OCI-LY7 (cell line): ENCODE measurements at regions not wholly inside any gene's neighbourhood (a gene's known extent, or its start where the extent isn't known, plus 50 kb on each side); places are given as distances from the start of the nearest gene placed in this dataset.

Experiments used
- BruUV-seq: library from RNA; stranded (reverse); fragments of 400-500 nt; replicated peaks from 2 replicates; lab custom pipeline; 2021; lab: Mats Ljungman, UMichigan
- CTCF ChIA-PET: fragments of 300-600 bp; sonication (Branson Sonifier 250); formaldehyde crosslinking; loops from one replicate; lab custom pipeline; 2022; ENCODE audit warnings: antibody characterized with exemption; ENCODE audit not compliant: unreplicated experiment; lab: Charles Lee
- POLR2A ChIA-PET: fragments of 300-600 bp; sonication (Branson Sonifier 250); formaldehyde crosslinking; loops from one replicate; lab custom pipeline; 2022; ENCODE audit warnings: antibody characterized with exemption; lab: Charles Lee
- DNase-seq: peaks from one replicate; pipeline ENCODE4 v3.0.0-alpha.2; 2015; ENCODE audit warnings: low spot score
- H2AFZ ChIP-seq: fragments of 200-600 bp; sonication (generic), shearing (Covaris generic); 2 replicates; pipeline ENCODE4 v1.6.1; 2014; ENCODE audit warnings: mild to moderate bottlenecking, antibody characterized with exemption, low read length, moderate library complexity
- H3K27ac ChIP-seq: fragments of 200-600 bp; sonication (generic); 2 replicates; pipeline ENCODE4 v1.5.1; 2014; ENCODE audit warnings: mixed run types, low read depth, mild to moderate bottlenecking, moderate library complexity, low read length, inconsistent platforms; ENCODE audit not compliant: poor library complexity, severe bottlenecking
- H3K36me3 ChIP-seq: fragments of 200-600 bp; sonication (generic); 2 replicates; pipeline ENCODE4 v1.6.1; 2014; ENCODE audit warnings: mild to moderate bottlenecking, antibody characterized with exemption, low read length, moderate library complexity, mixed read lengths; ENCODE audit not compliant: insufficient read depth
- H3K4me1 ChIP-seq: fragments of 200-600 bp; sonication (generic); 2 replicates; pipeline ENCODE4 v1.5.1; 2014; ENCODE audit warnings: mild to moderate bottlenecking, low read length; ENCODE audit not compliant: insufficient read depth, poor library complexity, severe bottlenecking
- H3K4me2 ChIP-seq: fragments of 200-600 bp; sonication (generic); 2 replicates; pipeline ENCODE4 v1.6.1; 2014; ENCODE audit warnings: mild to moderate bottlenecking, low read length
- H3K4me3 ChIP-seq: fragments of 200-600 bp; sonication (generic); 2 replicates; pipeline ENCODE4 v1.5.1; 2014; ENCODE audit warnings: mild to moderate bottlenecking, low read depth, low read length; ENCODE audit not compliant: poor library complexity, severe bottlenecking
- H3K79me2 ChIP-seq: fragments of 200-600 bp; sonication (generic); 2 replicates; pipeline ENCODE4 v1.6.1; 2016; ENCODE audit warnings: low read depth, mild to moderate bottlenecking, low read length, moderate library complexity, mixed read lengths; ENCODE audit not compliant: insufficient read depth
- H3K9me2 ChIP-seq: fragments of 200-600 bp; sonication (generic); 2 replicates; pipeline ENCODE4 v1.6.1; 2016; ENCODE audit warnings: mild to moderate bottlenecking, low read length, mixed read lengths; ENCODE audit not compliant: insufficient read depth
- H3K9me3 ChIP-seq: fragments of 200-600 bp; sonication (generic); 2 replicates; pipeline ENCODE4 v1.6.1; 2014; ENCODE audit warnings: mild to moderate bottlenecking, mixed run types, low read length, mixed read lengths
- H4K20me1 ChIP-seq: fragments of 200-600 bp; sonication (generic); 2 replicates; pipeline ENCODE4 v1.6.1; 2014; ENCODE audit warnings: mild to moderate bottlenecking, antibody characterized with exemption, low read length, moderate library complexity, mixed read lengths; ENCODE audit not compliant: insufficient read depth
- EZH2phosphoT487 ChIP-seq: fragments of 200-600 bp; sonication (generic); IDR thresholded peaks from 2 replicates; pipeline ENCODE4 v1.6.1; 2018; ENCODE audit warnings: low read depth, borderline replicate concordance, mild to moderate bottlenecking, mixed run types, antibody characterized with exemption, low read length, moderate library complexity, mixed read lengths
- intact Hi-C: fragments of 100-400 bp; cut with micrococcal nuclease; formaldehyde crosslinking; loops from one replicate; pipeline ENCODE4 v1.10.0; 2022; ENCODE audit not compliant: unreplicated experiment
- TF ChIP-seq, protein P1 (sequence below): fragments of 200-600 bp; sonication (generic); conservative IDR thresholded peaks from 2 replicates; pipeline ENCODE4 v1.5.1; 2014; ENCODE audit warnings: mild to moderate bottlenecking, antibody characterized with exemption, low read length, moderate library complexity, mixed read lengths

DNA sequence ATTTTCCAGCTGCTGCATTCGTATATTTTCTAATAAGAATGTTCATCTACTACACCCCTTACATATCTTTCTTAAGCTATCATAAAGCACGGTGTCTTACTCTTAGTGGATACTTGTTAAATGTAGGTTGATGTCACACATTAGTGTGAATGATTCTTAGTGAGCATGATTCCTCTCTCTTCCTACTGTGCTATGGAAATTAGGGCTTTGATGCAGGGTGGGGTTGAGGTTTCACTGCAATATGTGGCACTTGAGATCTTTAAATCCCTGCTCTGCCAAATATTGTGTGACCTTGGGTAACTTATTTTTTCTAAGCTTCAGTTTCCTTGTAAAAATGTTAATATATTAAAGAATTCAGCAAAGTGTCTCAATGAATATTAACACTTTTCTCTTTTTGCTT is 188.4 kb downstream of the PDGFRA start:
- Histone ChIP-seq H3K79me2 (no peaks in the 10 kb centered on the region), H3K4me1 (no peaks in the 10 kb centered on the region), H3K4me3 (no peak overlapping the region), H4K20me1 (no peaks in the 10 kb centered on the region), H3K36me3 (no peaks in the 10 kb centered on the region), H2AFZ (no peak overlapping the region), H3K27ac (no peak overlapping the region), H3K4me2 (no peak overlapping the region), H3K9me2 (no peaks in the 10 kb centered on the region), H3K9me3 (no peaks in the 10 kb centered on the region)
- ChIA-PET POLR2A (no interaction called here), CTCF (no interaction called here)
- no TSS peak for BruUV-seq
- intact Hi-C loops: no loop called here
- no peak for DNase-seq
- TF ChIP-seq, protein P1, sequence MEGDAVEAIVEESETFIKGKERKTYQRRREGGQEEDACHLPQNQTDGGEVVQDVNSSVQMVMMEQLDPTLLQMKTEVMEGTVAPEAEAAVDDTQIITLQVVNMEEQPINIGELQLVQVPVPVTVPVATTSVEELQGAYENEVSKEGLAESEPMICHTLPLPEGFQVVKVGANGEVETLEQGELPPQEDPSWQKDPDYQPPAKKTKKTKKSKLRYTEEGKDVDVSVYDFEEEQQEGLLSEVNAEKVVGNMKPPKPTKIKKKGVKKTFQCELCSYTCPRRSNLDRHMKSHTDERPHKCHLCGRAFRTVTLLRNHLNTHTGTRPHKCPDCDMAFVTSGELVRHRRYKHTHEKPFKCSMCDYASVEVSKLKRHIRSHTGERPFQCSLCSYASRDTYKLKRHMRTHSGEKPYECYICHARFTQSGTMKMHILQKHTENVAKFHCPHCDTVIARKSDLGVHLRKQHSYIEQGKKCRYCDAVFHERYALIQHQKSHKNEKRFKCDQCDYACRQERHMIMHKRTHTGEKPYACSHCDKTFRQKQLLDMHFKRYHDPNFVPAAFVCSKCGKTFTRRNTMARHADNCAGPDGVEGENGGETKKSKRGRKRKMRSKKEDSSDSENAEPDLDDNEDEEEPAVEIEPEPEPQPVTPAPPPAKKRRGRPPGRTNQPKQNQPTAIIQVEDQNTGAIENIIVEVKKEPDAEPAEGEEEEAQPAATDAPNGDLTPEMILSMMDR: no peak
- TF ChIP-seq EZH2phosphoT487: no peak

DNA sequence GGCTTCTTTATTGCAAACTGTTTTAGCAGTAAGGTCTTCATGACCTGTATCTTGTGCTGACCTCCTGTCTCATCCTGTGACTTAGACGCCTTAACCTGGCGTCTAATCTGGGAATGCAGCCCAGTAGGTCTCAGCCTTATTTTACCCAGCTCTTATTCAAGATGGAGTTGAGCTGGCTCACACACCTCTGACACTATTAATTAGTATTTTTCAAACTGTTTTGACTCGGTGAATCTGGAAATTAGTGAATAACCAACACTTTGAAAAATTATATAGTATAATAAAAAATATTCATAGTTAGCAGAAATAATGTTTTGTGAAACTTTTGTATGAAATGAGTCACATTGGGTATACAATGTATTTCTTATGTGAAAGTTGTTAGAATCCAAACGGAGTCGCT is 189.4 kb downstream of the PDGFRA start:
- Histone ChIP-seq H4K20me1 (no peaks in the 10 kb centered on the region), H2AFZ (no peak overlapping the region), H3K9me2 (no peaks in the 10 kb centered on the region), H3K9me3 (no peaks in the 10 kb centered on the region), H3K4me1 (no peaks in the 10 kb centered on the region), H3K79me2 (no peaks in the 10 kb centered on the region), H3K4me2 (no peak overlapping the region), H3K36me3 (no peaks in the 10 kb centered on the region), H3K27ac (no peak overlapping the region), H3K4me3 (no peak overlapping the region)
- no TSS peak for BruUV-seq
- ChIA-PET CTCF (no interaction called here), POLR2A (no interaction called here)
- intact Hi-C loops: no loop called here
- DNase-seq: no peak
- TF ChIP-seq, protein P1: no peak
- TF ChIP-seq EZH2phosphoT487: no peak

GRCh38 chr4:54423066-54423465 is 194.0 kb downstream of the PDGFRA start:
- ChIA-PET CTCF (no interaction called here), POLR2A (no interaction called here)
- no peaks in the 10 kb centered on the region for H3K9me3 ChIP-seq
- H3K27ac ChIP-seq: no peak overlapping the region
- no peak overlapping the region for H3K4me2 ChIP-seq
- no peak for TF ChIP-seq EZH2phosphoT487
- TF ChIP-seq, protein P1: no peak
- H3K9me2 ChIP-seq: no peaks in the 10 kb centered on the region
- H3K4me3 ChIP-seq: no peak overlapping the region
- H3K36me3 ChIP-seq: no peaks in the 10 kb centered on the region
- DNase-seq: no peak
- no peaks in the 10 kb centered on the region for H4K20me1 ChIP-seq
- no TSS peak for BruUV-seq
- H3K79me2 ChIP-seq: no peaks in the 10 kb centered on the region
- H3K4me1 ChIP-seq: no peaks in the 10 kb centered on the region
- H2AFZ ChIP-seq: no peak overlapping the region
- intact Hi-C loops: no loop called here
